GM12891 (cell line): ENCODE measurements at regions not wholly inside any gene's neighbourhood (a gene's known extent, or its start where the extent isn't known, plus 50 kb on each side); places are given as distances from the start of the nearest gene placed in this dataset.

Experiments used
- DNase-seq: peaks from one replicate; pipeline ENCODE4 v3.0.0; 2011; ENCODE audit warnings: low spot score; ENCODE audit not compliant: insufficient read length
- FAIRE-seq: peaks from 2 replicates; lab custom pipeline; 2011; peaks lifted over from hg19 to GRCh38; lab: Jason Lieb, UNC
- PAX5 ChIP-seq: IDR thresholded peaks from 2 replicates; pipeline ENCODE4 v1.6.1; 2011; ENCODE audit warnings: low read length, moderate library complexity, mild to moderate bottlenecking; ENCODE audit not compliant: insufficient read depth, severe bottlenecking
- POLR2A ChIP-seq: IDR thresholded peaks from 2 replicates; pipeline ENCODE4 v1.6.1; 2011; ENCODE audit warnings: low read depth, low read length, control low read depth
- POLR2AphosphoS5 ChIP-seq: IDR thresholded peaks from 2 replicates; pipeline ENCODE4 v1.6.1; 2011; ENCODE audit warnings: low read depth, low read length, control low read depth
- POU2F2 ChIP-seq: IDR thresholded peaks from 2 replicates; pipeline ENCODE4 v1.6.1; 2011; ENCODE audit warnings: low read depth, mild to moderate bottlenecking, control low read depth, low read length, moderate library complexity
- SPI1 ChIP-seq: IDR thresholded peaks from 2 replicates; pipeline ENCODE4 v1.6.1; 2011; ENCODE audit warnings: low read depth, low read length, control low read depth
- TAF1 ChIP-seq: IDR thresholded peaks from 2 replicates; pipeline ENCODE4 v1.6.1; 2011; ENCODE audit warnings: low read depth, low read length, control low read depth

DNA sequence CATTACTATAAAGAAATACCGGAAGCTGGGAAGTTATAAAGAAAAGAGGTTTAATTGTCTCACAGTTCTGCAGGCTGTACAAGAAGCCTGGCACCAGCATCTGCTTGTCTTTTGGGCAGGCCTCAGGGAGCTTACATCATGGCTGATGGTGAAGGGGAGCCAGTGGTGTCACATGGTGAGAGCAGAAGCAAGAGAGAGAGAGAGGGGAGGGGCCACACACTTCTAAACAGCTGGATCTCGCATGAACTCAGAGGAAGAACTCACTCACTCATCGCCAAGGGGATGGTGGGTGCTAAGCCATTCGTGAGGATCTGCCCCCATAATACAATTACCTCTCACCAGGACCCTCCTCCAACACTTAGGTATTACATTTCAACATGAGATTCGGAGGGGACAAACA is 51.8 kb upstream of the ANKRD34C start:
- FAIRE-seq = no peak
- DNase-seq = no peak
- no peak for TF ChIP-seq SPI1
- TF ChIP-seq PAX5 = no peak
- TF ChIP-seq POU2F2 = no peak
- TF ChIP-seq TAF1 = no peak

DNA sequence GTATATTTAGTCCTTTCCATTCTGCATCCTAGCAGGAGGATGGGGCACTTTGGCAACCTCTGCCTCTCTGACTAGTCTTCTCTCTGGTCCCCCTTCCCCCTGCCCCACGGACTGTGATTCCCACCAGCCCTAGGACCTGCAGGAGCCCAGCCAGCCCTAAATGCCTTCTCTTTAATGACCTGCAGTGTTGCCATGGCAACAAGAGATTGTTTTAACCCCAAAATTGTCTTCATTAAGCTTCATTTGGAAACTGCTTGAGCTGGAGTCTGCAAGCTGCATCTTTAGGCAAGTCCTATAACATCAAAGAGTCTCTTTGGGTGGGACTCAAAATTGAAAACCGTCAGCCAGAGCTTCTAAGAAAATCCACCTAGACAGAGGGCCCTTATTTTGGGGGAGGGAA is 59.7 kb upstream of the ANKRD34C start:
- no peak for DNase-seq
- no peak for FAIRE-seq
- TF ChIP-seq PAX5 (no peak), POLR2A (no peak), TAF1 (no peak), SPI1 (no peak), POLR2AphosphoS5 (no peak), POU2F2 (no peak)

DNA sequence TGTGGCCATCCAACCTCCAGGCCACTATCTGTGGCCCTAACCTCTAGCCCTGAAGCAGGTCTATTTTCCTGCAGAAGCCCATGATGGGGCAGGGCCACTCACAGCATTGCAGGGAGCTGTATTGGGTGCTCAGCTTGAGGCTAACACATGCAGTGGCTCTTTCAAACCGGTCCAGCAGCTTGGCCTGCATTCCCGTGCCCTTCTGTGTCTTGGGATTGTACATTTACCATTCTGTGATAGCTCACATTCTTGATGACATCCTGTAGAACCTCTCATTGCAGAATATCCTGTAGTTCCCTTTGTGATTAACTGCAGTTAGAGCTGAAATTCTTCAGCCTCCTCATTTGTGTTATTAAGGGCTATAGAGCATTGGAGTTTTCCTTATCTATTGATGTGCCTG is 60.8 kb upstream of the ANKRD34C start:
- DNase-seq = no peak
- TF ChIP-seq POU2F2 (no peak), PAX5 (no peak), POLR2A (no peak), POLR2AphosphoS5 (no peak), TAF1 (no peak), SPI1 (no peak)

DNA sequence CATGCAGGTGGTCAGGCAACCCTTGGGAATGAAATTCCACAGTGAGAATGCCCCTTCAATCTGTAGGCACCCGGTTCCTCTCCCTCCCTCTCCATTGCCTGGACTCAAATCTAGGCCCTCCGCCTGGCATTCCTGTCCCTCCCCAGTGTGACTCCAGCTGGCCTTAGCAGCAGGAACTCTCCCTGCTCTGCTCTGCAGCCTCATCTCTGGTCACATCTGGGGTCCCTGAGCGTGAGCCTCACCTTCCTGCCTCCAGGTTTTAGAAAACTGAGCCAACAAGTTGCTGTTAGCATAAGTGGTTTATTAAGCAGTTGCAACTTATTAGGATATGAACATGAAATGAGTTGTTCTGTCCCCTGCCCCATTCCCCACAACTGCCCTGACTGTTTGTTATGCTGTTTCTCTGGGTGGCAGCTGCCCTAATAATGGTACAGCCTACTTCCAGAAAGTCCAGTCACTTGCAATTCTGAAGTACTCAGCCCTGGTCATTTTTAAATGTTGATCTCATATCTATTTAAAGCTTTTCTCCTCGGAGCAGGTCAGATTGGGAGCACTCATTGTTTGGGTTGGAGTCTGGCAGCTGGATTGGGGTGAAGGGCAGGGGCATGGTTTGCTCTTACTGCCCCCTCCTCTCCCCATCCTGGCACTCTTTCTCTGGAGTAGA is 63.0 kb upstream of the ANKRD34C start:
- DNase-seq = no peak
- FAIRE-seq = no peak
- TF ChIP-seq PAX5 (no peak), POU2F2 (no peak), POLR2AphosphoS5 (no peak), SPI1 (no peak), TAF1 (no peak), POLR2A (no peak)

More for the DNA sequence above, 60.8 kb upstream of the ANKRD34C start:
- no peak for FAIRE-seq

DNA sequence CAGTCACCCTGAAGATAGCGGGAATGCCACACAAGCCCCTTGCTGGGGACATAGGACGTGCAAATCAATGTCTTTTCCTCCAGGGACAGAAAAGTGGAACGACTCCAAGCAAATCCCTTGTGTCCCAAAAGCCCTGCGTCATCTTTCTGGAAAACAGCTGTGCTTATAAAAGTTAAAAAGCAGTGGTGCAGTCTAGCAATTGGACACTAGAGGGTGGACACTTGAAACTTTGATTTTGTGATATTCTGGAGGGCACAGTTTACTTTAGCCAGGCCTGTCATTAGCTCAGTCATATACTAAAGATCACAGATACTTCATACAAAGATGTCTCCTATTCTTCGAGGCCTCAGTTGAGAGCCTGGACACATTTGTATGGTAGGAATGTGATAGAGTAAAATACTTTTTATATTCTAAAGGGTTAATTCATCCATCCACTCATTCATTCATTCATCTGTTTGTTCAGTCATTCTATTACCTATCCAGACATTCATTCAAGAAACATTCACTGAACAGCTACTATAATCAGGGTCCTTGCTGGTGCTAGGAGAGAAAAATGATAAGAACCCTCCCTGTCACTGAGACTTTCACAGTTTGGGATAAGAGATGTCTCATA is 63.8 kb upstream of the ANKRD34C start:
- TF ChIP-seq PAX5 (no peak), POLR2A (no peak), POU2F2 (no peak), POLR2AphosphoS5 (no peak), TAF1 (no peak)
- DNase-seq (no peak), FAIRE-seq (no peak)

DNA sequence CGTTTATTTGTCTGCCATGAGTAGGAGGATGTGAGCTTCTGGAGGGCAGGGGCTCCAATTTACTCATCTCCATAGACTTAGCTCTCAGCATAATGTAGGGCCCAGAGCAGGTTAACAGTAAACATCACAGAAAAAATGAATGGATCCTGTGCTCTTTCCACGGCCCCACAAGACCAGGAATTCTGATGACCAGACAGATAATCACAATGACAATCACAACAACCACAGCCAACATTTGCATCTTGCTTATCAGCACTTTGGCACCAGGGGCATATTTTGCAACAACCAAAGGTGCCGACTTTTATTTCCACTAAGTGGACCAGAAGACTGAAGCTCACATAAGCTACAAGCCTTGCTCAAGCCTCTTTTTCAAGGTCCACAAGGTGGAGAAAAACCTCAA is 68.9 kb upstream of the ANKRD34C start:
- FAIRE-seq = no peak
- TF ChIP-seq POLR2A (no peak), PAX5 (no peak), TAF1 (no peak), POLR2AphosphoS5 (no peak), SPI1 (no peak), POU2F2 (no peak)

DNA sequence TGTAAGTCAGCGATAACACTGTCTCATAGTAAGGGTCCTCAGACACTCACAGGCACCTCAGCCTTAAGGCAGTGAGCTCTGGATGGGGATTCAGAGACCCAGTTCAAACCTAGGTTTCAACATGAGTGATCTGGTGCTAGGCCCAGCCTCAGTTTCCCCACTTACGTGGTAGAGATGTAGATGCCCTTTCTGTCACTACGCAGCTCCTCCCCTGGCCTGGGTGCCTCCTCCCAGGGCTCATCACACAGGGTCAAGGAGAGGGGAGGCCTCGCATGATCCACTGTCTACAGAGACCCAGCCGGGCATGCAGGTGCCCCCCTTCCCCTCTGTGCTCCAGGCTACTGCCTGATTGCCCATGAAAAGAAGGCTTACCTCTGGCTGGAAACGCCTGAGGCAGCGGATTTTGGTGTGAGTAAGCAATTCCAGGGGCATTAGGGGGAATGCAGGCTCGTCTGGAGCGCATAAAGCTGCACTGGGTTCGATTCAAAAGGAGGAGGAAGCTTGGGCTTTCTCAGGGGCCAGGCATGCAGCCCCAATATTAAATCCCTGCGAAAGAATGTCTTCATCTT is 69.8 kb upstream of the ANKRD34C start:
- FAIRE-seq = no peak
- TF ChIP-seq POLR2A = no peak
- no peak for TF ChIP-seq POLR2AphosphoS5
- no peak for TF ChIP-seq TAF1
- TF ChIP-seq SPI1 = no peak
- TF ChIP-seq PAX5 = no peak
- no peak for TF ChIP-seq POU2F2
- DNase-seq = no peak

More for the DNA sequence above, 68.9 kb upstream of the ANKRD34C start:
- DNase-seq = no peak

DNA sequence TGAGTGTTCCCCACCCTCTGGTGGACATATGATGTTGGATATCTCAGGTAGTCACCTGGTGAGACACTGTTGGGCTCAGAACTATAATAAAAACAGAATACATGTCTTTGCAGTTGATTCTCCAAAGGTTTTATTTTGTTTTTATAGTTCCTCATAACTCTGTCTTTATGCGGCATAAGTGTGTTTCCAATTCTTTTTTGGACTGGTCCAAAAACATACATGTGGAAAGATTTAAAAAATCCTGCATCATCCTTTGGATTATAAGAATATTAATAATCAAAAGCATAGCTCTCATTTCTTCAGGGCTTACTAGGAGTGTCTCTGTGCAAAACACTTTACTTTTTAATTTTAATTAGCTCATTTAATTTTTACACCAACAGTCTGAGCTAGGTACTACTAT is 71.0 kb upstream of the ANKRD34C start:
- no peak for TF ChIP-seq POLR2AphosphoS5
- no peak for TF ChIP-seq POU2F2

DNA sequence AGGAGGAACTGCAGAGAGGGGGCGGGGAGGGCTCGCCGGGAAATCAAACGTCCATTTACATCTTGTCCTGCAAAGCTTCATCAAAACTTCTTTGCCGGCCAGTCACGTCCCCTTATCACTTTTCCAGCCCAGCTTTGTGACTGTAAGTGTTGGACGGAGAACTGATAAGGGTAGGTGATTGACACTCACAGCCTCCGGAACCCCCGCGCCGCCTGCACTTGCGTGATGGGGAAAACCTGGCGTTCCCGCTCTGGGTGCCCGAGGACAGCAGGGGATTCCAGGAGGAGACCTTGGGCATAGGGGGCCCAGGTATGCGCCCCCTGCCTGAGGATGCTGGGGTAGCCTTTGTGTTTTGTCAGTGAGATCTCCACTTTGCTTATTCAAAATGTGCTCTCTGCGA is 72.8 kb upstream of the ANKRD34C start:
- DNase-seq (no peak), FAIRE-seq (no peak)
- TF ChIP-seq SPI1 = no peak
- TF ChIP-seq PAX5 = no peak
- no peak for TF ChIP-seq POU2F2
- TF ChIP-seq POLR2AphosphoS5 = no peak
- no peak for TF ChIP-seq TAF1
- no peak for TF ChIP-seq POLR2A

More for the DNA sequence above, 71.0 kb upstream of the ANKRD34C start:
- no peak for DNase-seq
- no peak for FAIRE-seq
